Esophagus squamous epithelium (tissue), 5 donors: ENCODE measurements at regions not wholly inside any gene's neighbourhood (a gene's known extent, or its start where the extent isn't known, plus 50 kb on each side); places are given as distances from the start of the nearest gene placed in this dataset.

ENCODE experiments used
- DNase-seq: peaks from one replicate; lab custom pipeline; 2025; lab: John Stamatoyannopoulos, UW
- H3K27ac ChIP-seq, 4 donors: fragments of 200-600 bp; sonication (generic); one replicate each; pipeline ENCODE4 v1.5.1; 2016 to 2019; ENCODE audit warnings: mild to moderate bottlenecking in 1 of 4
- H3K27me3 ChIP-seq, 4 donors: fragments of 200-600 bp; sonication (generic); 1 replicate in 3 of 4; 2 replicates in 1 of 4; pipeline versions ENCODE4 v1.5.1 to v1.6.0; 2017 to 2021; ENCODE audit warnings: antibody characterized with exemption in 1 of 4
- H3K36me3 ChIP-seq, 3 donors: fragments of 200-600 bp; sonication (generic); one replicate each; pipeline ENCODE4 v1.5.1; 2016 to 2019
- H3K4me1 ChIP-seq, 3 donors: fragments of 200-600 bp; sonication (generic); one replicate each; pipeline ENCODE4 v1.5.1; 2017 to 2019
- H3K4me3 ChIP-seq, 4 donors: fragments of 200-600 bp; sonication (generic); 1 replicate in 3 of 4; 2 replicates in 1 of 4; pipeline ENCODE4 v1.5.1; 2016 to 2019; ENCODE audit warnings: mild to moderate bottlenecking in 2 of 4, moderate library complexity in 1 of 4
- H3K9me3 ChIP-seq, 3 donors: fragments of 200-600 bp; sonication (generic); one replicate each; pipeline ENCODE4 v1.5.1; 2016 to 2019
- CTCF ChIP-seq, 6 experiments: fragments of 450-650 bp in 4 of 6; fragments of 200-600 bp in 2 of 6; sonication (generic) in 2 of 6; IDR thresholded peaks; one replicate each; pipeline ENCODE4 v1.5.1; 2016 to 2019; ENCODE audit warnings: antibody characterized with exemption in 6 of 6, mild to moderate bottlenecking in 4 of 6, moderate library complexity in 4 of 6
- POLR2A ChIP-seq, 4 donors: fragments of 450-650 bp; IDR thresholded peaks; one replicate each; pipeline ENCODE4 v1.6.1; 2017; ENCODE audit warnings: antibody characterized with exemption in 4 of 4, mild to moderate bottlenecking in 4 of 4, moderate library complexity in 3 of 4
- WGBS, 2 donors: methylation state at CpG; one replicate each; pipeline ENCODE4 v1.1.5; 2018; 5-methylcytosine and 5-hydroxymethylcytosine counted together
- intact Hi-C: fragments of 100-400 bp; cut with DNase I; formaldehyde crosslinking; loops from one replicate; pipeline ENCODE4 v1.15.0; 2022
- donor health status: DM: yes; HTN: yes; CAD: no.

DNA sequence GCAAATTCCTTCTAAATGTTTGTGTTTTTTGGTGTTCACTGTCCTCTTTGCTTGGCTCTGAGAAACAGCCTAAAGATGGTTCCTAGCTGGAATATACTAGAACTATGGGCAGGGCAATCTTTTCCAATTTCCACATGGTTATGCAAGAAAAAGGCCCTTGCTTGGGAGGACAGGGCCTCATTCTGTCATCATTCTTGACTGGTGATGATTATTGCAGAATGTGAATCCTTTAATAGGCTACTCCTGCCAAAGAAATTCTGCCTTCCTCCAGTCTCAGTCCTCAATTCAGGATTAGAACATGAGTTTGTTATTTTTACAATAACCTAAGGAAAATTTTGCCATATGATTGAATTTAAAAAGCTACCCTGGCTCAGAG is 218.7 kb downstream of the HNMT start:
- Histone ChIP-seq H3K4me1 (no peaks in the 10 kb centered on the region), H3K27ac (no peak overlapping the region), H3K4me3 (no peak overlapping the region), H3K27me3 (no peaks in the 10 kb centered on the region), H3K9me3 (no peaks in the 10 kb centered on the region), H3K36me3 (no peaks in the 10 kb centered on the region)
- intact Hi-C loops = no loop called here
- TF ChIP-seq POLR2A (IDR thresholded peaks at IDR 0.05) (no peak), CTCF (IDR thresholded peaks at IDR 0.05) (no peak)
- no peak for DNase-seq

- Histone ChIP-seq H3K4me3 (no peak overlapping the region), H3K4me1 (no peaks in the 10 kb centered on the region), H3K36me3 (no peaks in the 10 kb centered on the region), H3K27me3 (no peaks in the 10 kb centered on the region), H3K27ac (no peak overlapping the region), H3K9me3 (no peaks in the 10 kb centered on the region)
- DNase-seq = no peak
- TF ChIP-seq POLR2A (IDR thresholded peaks at IDR 0.05) = no peak
- 54 to 56% methylated on average over 2 of the region's 2 CpGs for WGBS, 2 donors
- intact Hi-C loops = no loop called here
Observed at GRCh38 chr2:138183705-138184104, 219.4 kb downstream of the HNMT start.

- no peaks in the 10 kb centered on the region for H3K4me1 ChIP-seq
- H3K36me3 ChIP-seq = no peaks in the 10 kb centered on the region
- TF ChIP-seq POLR2A (IDR thresholded peaks at IDR 0.05) (no peak), CTCF (IDR thresholded peaks at IDR 0.05) (no peak)
- H3K9me3 ChIP-seq = no peaks in the 10 kb centered on the region
- H3K4me3 ChIP-seq = no peak overlapping the region
- intact Hi-C loops = no loop called here
- H3K27me3 ChIP-seq = no peaks in the 10 kb centered on the region
- no peak overlapping the region for H3K27ac ChIP-seq
- DNase-seq = no peak
- 73 to 78% methylated on average over 1 of the region's 1 CpG for WGBS, 2 donors
Observed at GRCh38 chr2:138184428-138184827, 220.2 kb downstream of the HNMT start.

GRCh38 chr2:138185827-138186226 is 221.6 kb downstream of the HNMT start:
- WGBS, 2 donors = 93 to 97% methylated on average over 5 of the region's 5 CpGs
- H3K36me3 ChIP-seq = no peaks in the 10 kb centered on the region

DNA sequence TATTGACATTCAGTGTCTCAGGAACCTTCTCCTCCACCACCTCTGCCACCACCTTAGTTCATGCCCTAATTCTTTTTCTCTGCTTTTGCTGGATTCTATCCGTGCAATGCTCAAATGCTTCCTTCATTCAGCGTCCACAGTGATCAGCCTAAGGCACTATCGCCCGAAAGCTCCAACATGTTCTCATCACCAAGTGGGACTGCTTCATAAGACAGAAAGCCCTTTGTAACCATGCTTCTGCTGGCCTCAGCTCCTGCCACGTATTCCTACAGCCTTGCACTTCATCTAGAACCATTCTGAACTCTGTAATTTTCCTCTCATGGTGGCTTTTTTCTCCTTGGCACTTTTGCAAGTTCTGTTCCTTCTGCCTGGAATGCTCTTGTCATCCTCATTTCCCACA is 222.9 kb downstream of the HNMT start:
- WGBS, 2 donors = 79 to 85% methylated on average over 5 of the region's 5 CpGs

More at GRCh38 chr2:138185827-138186226, 221.6 kb downstream of the HNMT start:
- TF ChIP-seq CTCF (IDR thresholded peaks at IDR 0.05) = no peak
- TF ChIP-seq POLR2A (IDR thresholded peaks at IDR 0.05) = no peak
- intact Hi-C loops = no loop called here
- no peak overlapping the region for H3K27ac ChIP-seq
- H3K4me1 ChIP-seq = no peaks in the 10 kb centered on the region
- H3K4me3 ChIP-seq = no peak overlapping the region
- H3K9me3 ChIP-seq = no peaks in the 10 kb centered on the region
- H3K27me3 ChIP-seq = no peaks in the 10 kb centered on the region
- DNase-seq = no peak

DNA sequence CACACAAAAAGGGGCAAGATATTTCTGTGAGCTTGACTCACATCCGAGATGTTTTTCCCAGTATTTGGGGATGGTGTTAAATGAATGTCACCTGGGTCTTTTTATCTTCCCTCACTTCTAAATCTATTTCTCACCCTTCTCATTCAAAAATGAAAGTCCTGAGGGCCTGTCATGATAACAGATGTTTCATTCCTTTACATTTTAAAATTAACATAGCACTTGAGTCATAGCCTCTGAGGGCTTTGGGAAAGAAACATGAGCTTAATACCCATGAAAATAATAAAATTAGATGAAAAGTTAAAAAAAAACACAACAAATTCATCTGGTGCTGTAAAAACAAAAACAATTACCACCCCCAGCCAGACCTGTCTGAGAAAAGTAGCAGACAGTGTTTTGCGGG is 226.7 kb downstream of the HNMT start:
- no peaks in the 10 kb centered on the region for H3K27me3 ChIP-seq
- no peak for DNase-seq
- no peaks in the 10 kb centered on the region for H3K36me3 ChIP-seq
- no peaks in the 10 kb centered on the region for H3K9me3 ChIP-seq
- no peak overlapping the region for H3K4me3 ChIP-seq
- intact Hi-C loops = no loop called here
- no peaks in the 10 kb centered on the region for H3K4me1 ChIP-seq
- no peak for TF ChIP-seq POLR2A (IDR thresholded peaks at IDR 0.05)
- TF ChIP-seq CTCF (IDR thresholded peaks at IDR 0.05) = no peak
- no peak overlapping the region for H3K27ac ChIP-seq
- WGBS, 2 donors = 81 to 85% methylated on average over 2 of the region's 2 CpGs

More for the DNA sequence above, 222.9 kb downstream of the HNMT start:
- no peak for DNase-seq
- Histone ChIP-seq H3K27ac (no peak overlapping the region), H3K4me3 (no peak overlapping the region), H3K27me3 (no peaks in the 10 kb centered on the region), H3K36me3 (no peaks in the 10 kb centered on the region), H3K4me1 (no peaks in the 10 kb centered on the region), H3K9me3 (no peaks in the 10 kb centered on the region)
- intact Hi-C loops = no loop called here
- no peak for TF ChIP-seq POLR2A (IDR thresholded peaks at IDR 0.05)
